Stimulated activated memory B cell treated with anti-CD40 and anti-IgM and Interleukin-4, amounts not matched to agents 10 μg/mL and 1 μg/mL and 100 μg/mL, for 72 hours (primary cell): ENCODE measurements at regions not wholly inside any gene's neighbourhood (a gene's known extent, or its start where the extent isn't known, plus 50 kb on each side); places are given as distances from the start of the nearest gene placed in this dataset.
"Not testable (repeated sequence)": the region's sequence is repeated elsewhere in the genome, so short reads cannot be mapped to it uniquely, and the experiment has no call there.

Source experiments
- ATAC-seq: fragments of 150-1000 bp; cut with Tn5 transposase; 2 replicates; pipeline ENCODE4 v1.10.0; 2021
- H3K27ac Mint-ChIP-seq: one replicate; pipeline ENCODE4 v1.8.0; 2022; ENCODE audit warnings: mild to moderate bottlenecking, mixed read lengths
- H3K27me3 Mint-ChIP-seq: one replicate; pipeline ENCODE4 v1.8.0; 2022; ENCODE audit warnings: mixed read lengths
- H3K36me3 Mint-ChIP-seq: one replicate; pipeline ENCODE4 v1.8.0; 2022; ENCODE audit warnings: mixed read lengths
- H3K4me1 Mint-ChIP-seq: one replicate; pipeline ENCODE4 v1.8.0; 2022; ENCODE audit warnings: mixed read lengths
- H3K4me3 Mint-ChIP-seq: one replicate; pipeline ENCODE4 v1.8.0; 2022; ENCODE audit warnings: mild to moderate bottlenecking, moderate library complexity, mixed read lengths
- H3K9me3 Mint-ChIP-seq: one replicate; pipeline ENCODE4 v1.8.0; 2022; ENCODE audit warnings: mixed read lengths

- no peak overlapping the region for H3K4me3 Mint-ChIP-seq
- no peaks in the 10 kb centered on the region for H3K36me3 Mint-ChIP-seq
- no peak overlapping the region for H3K27ac Mint-ChIP-seq
- no peak for ATAC-seq
- no peaks in the 10 kb centered on the region for H3K27me3 Mint-ChIP-seq
- no peaks in the 10 kb centered on the region for H3K9me3 Mint-ChIP-seq
- no peaks in the 10 kb centered on the region for H3K4me1 Mint-ChIP-seq
Observed at GRCh38 chr13:61135583-61135982, 280.1 kb downstream of the PCDH20 start.

GRCh38 chr13:61128850-61129645 is 286.6 kb downstream of the PCDH20 start:
- Mint-ChIP-seq H3K27ac (no peak overlapping the region), H3K4me3 (no peak overlapping the region), H3K4me1 (no peaks in the 10 kb centered on the region), H3K9me3 (no peaks in the 10 kb centered on the region), H3K27me3 (no peaks in the 10 kb centered on the region), H3K36me3 (no peaks in the 10 kb centered on the region)
- ATAC-seq: no peak

- ATAC-seq: no peak
- H3K9me3 Mint-ChIP-seq: no peaks in the 10 kb centered on the region
- no peak overlapping the region for H3K4me3 Mint-ChIP-seq
- no peaks in the 10 kb centered on the region for H3K4me1 Mint-ChIP-seq
- no peak overlapping the region for H3K27ac Mint-ChIP-seq
- no peaks in the 10 kb centered on the region for H3K27me3 Mint-ChIP-seq
- no peaks in the 10 kb centered on the region for H3K36me3 Mint-ChIP-seq
Observed at GRCh38 chr13:61123538-61124289, 291.9 kb downstream of the PCDH20 start.

GRCh38 chr13:61113140-61113658 is 302.4 kb downstream of the PCDH20 start:
- H3K36me3 Mint-ChIP-seq: no peaks in the 10 kb centered on the region
- H3K4me3 Mint-ChIP-seq: no peak overlapping the region
- no peaks in the 10 kb centered on the region for H3K27me3 Mint-ChIP-seq
- H3K4me1 Mint-ChIP-seq: no peaks in the 10 kb centered on the region
- H3K9me3 Mint-ChIP-seq: peaks cover 3% of the 10 kb centered on the region
- no peak for ATAC-seq
- no peak overlapping the region for H3K27ac Mint-ChIP-seq

- no peak for ATAC-seq
- Mint-ChIP-seq H3K27me3 (no peaks in the 10 kb centered on the region), H3K9me3 (peaks cover 3% of the 10 kb centered on the region), H3K36me3 (no peaks in the 10 kb centered on the region), H3K4me1 (no peaks in the 10 kb centered on the region), H3K27ac (no peak overlapping the region), H3K4me3 (no peak overlapping the region)
Observed at GRCh38 chr13:61111529-61111928, 304.1 kb downstream of the PCDH20 start.

GRCh38 chr13:61110732-61111131 is 304.9 kb downstream of the PCDH20 start:
- ATAC-seq: no peak
- no peak overlapping the region for H3K4me3 Mint-ChIP-seq
- H3K27me3 Mint-ChIP-seq: no peaks in the 10 kb centered on the region

GRCh38 chr13:61109741-61110140 is 305.9 kb downstream of the PCDH20 start:
- H3K4me3 Mint-ChIP-seq: no peak overlapping the region
- no peaks in the 10 kb centered on the region for H3K4me1 Mint-ChIP-seq
- no peak for ATAC-seq

More at GRCh38 chr13:61110732-61111131, 304.9 kb downstream of the PCDH20 start:
- Mint-ChIP-seq H3K4me1 (no peaks in the 10 kb centered on the region), H3K36me3 (no peaks in the 10 kb centered on the region), H3K9me3 (peaks cover 3% of the 10 kb centered on the region), H3K27ac (no peak overlapping the region)

GRCh38 chr13:61107989-61108388 is 307.7 kb downstream of the PCDH20 start:
- H3K27ac Mint-ChIP-seq: no peak overlapping the region
- no peaks in the 10 kb centered on the region for H3K4me1 Mint-ChIP-seq
- H3K9me3 Mint-ChIP-seq: peaks cover 3% of the 10 kb centered on the region
- no peak overlapping the region for H3K4me3 Mint-ChIP-seq
- no peak for ATAC-seq
- no peaks in the 10 kb centered on the region for H3K36me3 Mint-ChIP-seq
- H3K27me3 Mint-ChIP-seq: no peaks in the 10 kb centered on the region

More at GRCh38 chr13:61109741-61110140, 305.9 kb downstream of the PCDH20 start:
- no peaks in the 10 kb centered on the region for H3K36me3 Mint-ChIP-seq
- H3K9me3 Mint-ChIP-seq: peaks cover 3% of the 10 kb centered on the region
- no peak overlapping the region for H3K27ac Mint-ChIP-seq
- H3K27me3 Mint-ChIP-seq: no peaks in the 10 kb centered on the region

- peaks cover 14% of the 10 kb centered on the region for H3K9me3 Mint-ChIP-seq
- no peak for ATAC-seq
- no peak overlapping the region for H3K4me3 Mint-ChIP-seq
- H3K36me3 Mint-ChIP-seq: no peaks in the 10 kb centered on the region
- no peak overlapping the region for H3K27ac Mint-ChIP-seq
- no peaks in the 10 kb centered on the region for H3K27me3 Mint-ChIP-seq
- H3K4me1 Mint-ChIP-seq: no peaks in the 10 kb centered on the region
Observed at GRCh38 chr13:61095885-61096284, 319.8 kb downstream of the PCDH20 start.

- H3K9me3 Mint-ChIP-seq: peaks cover 16% of the 10 kb centered on the region
- H3K27me3 Mint-ChIP-seq: no peaks in the 10 kb centered on the region
- no peak overlapping the region for H3K27ac Mint-ChIP-seq
- no peaks in the 10 kb centered on the region for H3K4me1 Mint-ChIP-seq
- H3K4me3 Mint-ChIP-seq: no peak overlapping the region
- ATAC-seq: no peak
- no peaks in the 10 kb centered on the region for H3K36me3 Mint-ChIP-seq
Observed at GRCh38 chr13:61094865-61095264, 320.8 kb downstream of the PCDH20 start.

GRCh38 chr13:61089894-61090293 is 325.8 kb downstream of the PCDH20 start:
- peaks cover 17% of the 10 kb centered on the region for H3K9me3 Mint-ChIP-seq
- not testable (repeated sequence) for H3K4me3 Mint-ChIP-seq, H3K27ac Mint-ChIP-seq, H3K27me3 Mint-ChIP-seq, H3K36me3 Mint-ChIP-seq, H3K4me1 Mint-ChIP-seq, ATAC-seq

- no peak for ATAC-seq
- Mint-ChIP-seq H3K9me3 (peaks cover 9% of the 10 kb centered on the region), H3K27me3 (no peaks in the 10 kb centered on the region), H3K4me3 (no peak overlapping the region), H3K36me3 (no peaks in the 10 kb centered on the region), H3K4me1 (no peaks in the 10 kb centered on the region), H3K27ac (no peak overlapping the region)
Observed at GRCh38 chr13:61086087-61086486, 329.6 kb downstream of the PCDH20 start.

GRCh38 chr13:61084988-61085387 is 330.7 kb downstream of the PCDH20 start:
- no peak for ATAC-seq
- H3K9me3 Mint-ChIP-seq: peaks cover 9% of the 10 kb centered on the region
- H3K4me1 Mint-ChIP-seq: no peaks in the 10 kb centered on the region
- no peak overlapping the region for H3K4me3 Mint-ChIP-seq
- H3K27ac Mint-ChIP-seq: no peak overlapping the region
- no peaks in the 10 kb centered on the region for H3K27me3 Mint-ChIP-seq
- H3K36me3 Mint-ChIP-seq: no peaks in the 10 kb centered on the region

GRCh38 chr13:61078976-61079770 is 336.5 kb downstream of the PCDH20 start:
- H3K27me3 Mint-ChIP-seq: no peaks in the 10 kb centered on the region

GRCh38 chr13:61052175-61052574 is 363.5 kb downstream of the PCDH20 start:
- Mint-ChIP-seq H3K36me3 (no peaks in the 10 kb centered on the region), H3K4me3 (no peak overlapping the region), H3K27me3 (no peaks in the 10 kb centered on the region), H3K9me3 (peaks cover 5% of the 10 kb centered on the region), H3K4me1 (no peaks in the 10 kb centered on the region), H3K27ac (no peak overlapping the region)
- no peak for ATAC-seq

More at GRCh38 chr13:61078976-61079770, 336.5 kb downstream of the PCDH20 start:
- Mint-ChIP-seq H3K9me3 (peaks cover 9% of the 10 kb centered on the region), H3K4me3 (no peak overlapping the region), H3K27ac (no peak overlapping the region), H3K36me3 (no peaks in the 10 kb centered on the region), H3K4me1 (no peaks in the 10 kb centered on the region)
- no peak for ATAC-seq
